ENCODE measurements at regions not wholly inside any gene's neighbourhood (a gene's known extent, or its start where the extent isn't known, plus 50 kb on each side); places are given as distances from the start of the nearest gene placed in this dataset.
"Not testable (repeated sequence)": the region's sequence is repeated elsewhere in the genome, so short reads cannot be mapped to it uniquely, and the experiment has no call there.

DNA sequence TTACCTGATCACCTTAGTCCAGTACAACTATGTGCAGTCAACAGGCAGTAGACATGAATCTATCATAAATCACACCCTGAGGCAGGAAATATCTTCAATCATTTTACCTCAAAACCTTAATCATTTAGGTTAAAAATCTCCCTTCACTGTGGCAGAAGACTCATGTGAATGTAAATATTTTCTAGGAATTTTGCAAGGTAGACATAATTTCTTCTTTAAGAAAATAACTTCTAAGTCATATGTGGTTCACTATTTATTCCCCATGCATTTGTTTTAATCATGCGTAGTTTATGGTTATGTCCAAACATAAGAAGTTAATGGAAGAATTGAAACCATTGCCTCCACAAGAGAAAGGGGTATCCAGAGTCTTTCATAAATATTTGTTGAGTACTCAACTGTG lies 97.0 kb downstream of the HMHB1 start:
- DNase-seq (ENCODE audit: low spot score): no peak

GRCh38 chr5:143913008-143913752 lies 101.2 kb downstream of the HMHB1 start:
- DNase-seq (ENCODE audit: low spot score): peak; percentile 75

GRCh38 chr5:143914756-143915155 lies 102.8 kb downstream of the HMHB1 start:
- no peak for DNase-seq (ENCODE audit: low spot score)

DNA sequence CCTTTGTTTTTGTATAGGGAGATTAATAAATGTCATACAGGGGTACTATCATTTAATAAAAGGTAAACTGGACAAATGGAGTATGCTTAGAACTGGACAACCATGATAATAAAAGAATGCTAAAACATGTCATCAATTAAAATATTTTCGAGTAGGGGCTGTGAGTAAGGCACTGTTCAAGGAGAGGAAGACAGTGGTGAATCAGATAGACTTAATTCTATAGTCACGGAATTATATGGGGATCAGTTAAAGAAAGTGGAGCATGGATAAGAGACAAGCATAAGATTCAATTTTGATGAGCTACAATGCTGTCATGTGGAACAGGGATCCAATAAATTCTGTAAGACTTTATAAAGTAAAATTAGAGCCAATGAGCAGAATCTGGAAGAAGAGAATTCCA lies 104.5 kb downstream of the HMHB1 start:
- DNase-seq (ENCODE audit: low spot score): no peak

- no peak for DNase-seq (ENCODE audit: low spot score)
Observed at GRCh38 chr5:143918961-143919360, 107.0 kb downstream of the HMHB1 start.

- DNase-seq (ENCODE audit: low spot score): no peak
Observed at GRCh38 chr5:143920772-143921171, 108.8 kb downstream of the HMHB1 start.

GRCh38 chr5:143921525-143922311 lies 109.8 kb downstream of the HMHB1 start:
- DNase-seq (ENCODE audit: low spot score): peak; percentile 81

GRCh38 chr5:143922718-143923117 lies 110.8 kb downstream of the HMHB1 start:
- peak; percentile 54 for DNase-seq (ENCODE audit: low spot score)

- no peak for DNase-seq (ENCODE audit: low spot score)
Observed at GRCh38 chr5:143923634-143924266, 111.8 kb downstream of the HMHB1 start.

- DNase-seq (ENCODE audit: low spot score): no peak
Observed at GRCh38 chr5:143924311-143924978, 112.5 kb downstream of the HMHB1 start.

GRCh38 chr5:143924979-143925325 lies 113.0 kb downstream of the HMHB1 start:
- DNase-seq (ENCODE audit: low spot score): not testable (repeated sequence)

- no peak for DNase-seq (ENCODE audit: low spot score)
Observed at GRCh38 chr5:143929486-143929885, 117.5 kb downstream of the HMHB1 start.

DNA sequence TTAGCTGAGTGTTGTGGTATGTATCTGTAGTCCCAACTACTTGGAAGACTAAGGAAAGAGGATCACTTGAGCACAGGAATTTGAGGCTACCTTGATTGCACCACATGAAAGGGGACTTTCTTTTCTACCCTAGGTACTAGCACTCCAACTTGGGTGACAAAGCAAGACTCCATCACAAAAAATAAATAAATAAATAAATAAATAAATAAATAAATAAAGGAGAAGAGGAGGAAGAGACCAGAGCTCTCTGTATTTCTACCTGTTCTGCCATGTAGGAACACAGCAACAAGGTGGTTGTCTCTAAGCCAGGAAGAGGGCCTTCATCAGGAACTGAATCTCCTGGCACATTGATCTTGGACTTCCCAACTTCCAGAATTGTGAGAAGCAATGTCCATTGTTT lies 118.6 kb downstream of the HMHB1 start:
- no peak for DNase-seq (ENCODE audit: low spot score)

GRCh38 chr5:143931476-143931875 lies 119.5 kb downstream of the HMHB1 start:
- no peak for DNase-seq (ENCODE audit: low spot score)

DNA sequence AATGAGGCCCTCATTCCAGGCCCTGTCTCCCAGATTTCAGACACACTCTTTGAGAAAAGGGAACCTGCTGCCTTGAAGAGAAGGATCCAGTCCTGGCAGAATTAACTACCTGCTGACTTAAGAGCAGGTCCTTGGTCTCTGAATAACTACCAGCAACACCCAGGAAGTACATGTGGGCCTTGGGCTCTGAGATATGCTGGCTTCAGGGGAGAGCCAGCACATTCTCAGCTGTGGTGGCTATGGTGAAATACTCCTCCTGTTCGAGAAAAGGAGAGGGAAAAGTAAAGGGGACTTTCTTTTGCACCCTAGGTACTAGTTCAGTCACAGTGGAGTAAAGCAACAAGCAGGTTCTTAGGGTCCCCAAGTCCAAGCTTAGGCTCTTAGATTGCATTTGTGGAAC lies 120.0 kb downstream of the HMHB1 start:
- no peak for DNase-seq (ENCODE audit: low spot score)

GRCh38 chr5:143932584-143932983 lies 120.6 kb downstream of the HMHB1 start:
- peak; percentile 17 for DNase-seq (ENCODE audit: low spot score)

DNA sequence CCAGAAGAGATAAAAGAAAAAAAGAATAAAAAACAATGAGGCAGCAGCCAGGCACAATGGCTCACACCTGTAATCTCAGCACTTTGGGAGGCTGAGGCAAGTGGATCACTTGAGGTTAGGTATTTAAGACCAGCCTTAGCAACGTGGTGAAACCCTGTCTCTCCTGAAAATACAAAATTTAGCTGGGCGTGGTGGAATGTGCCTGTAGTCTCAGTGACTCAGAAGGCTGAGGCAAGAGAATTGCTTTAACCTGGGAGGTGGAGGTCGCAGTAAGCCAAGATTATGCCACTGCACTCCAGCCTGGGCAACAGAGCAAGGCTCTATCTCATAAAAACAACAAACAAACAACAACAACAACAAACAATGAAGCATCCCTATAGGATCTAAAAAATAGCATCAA lies 121.5 kb downstream of the HMHB1 start:
- DNase-seq (ENCODE audit: low spot score): no peak

DNA sequence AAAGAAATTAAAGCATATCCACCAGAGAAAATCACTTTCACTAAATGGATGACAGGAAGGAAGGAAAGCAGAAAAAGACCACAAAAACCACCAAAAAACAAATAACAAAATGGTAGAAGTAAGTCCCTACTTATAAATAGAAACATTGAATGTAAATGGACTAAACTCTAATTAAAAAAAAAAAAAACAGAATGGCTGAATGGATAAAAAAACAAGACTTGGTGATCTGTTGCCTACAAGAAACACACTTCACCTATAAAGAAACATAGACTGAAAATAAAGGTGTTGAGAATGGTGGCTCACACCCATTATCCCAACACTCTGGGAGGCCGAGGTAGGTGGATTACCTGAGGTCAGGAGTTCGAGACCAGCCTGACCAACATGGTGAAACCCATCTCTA lies 122.9 kb downstream of the HMHB1 start:
- no peak for DNase-seq (ENCODE audit: low spot score)

- peak; percentile 64 for DNase-seq (ENCODE audit: low spot score)
Observed at GRCh38 chr5:143938230-143938629, 126.3 kb downstream of the HMHB1 start.

DNA sequence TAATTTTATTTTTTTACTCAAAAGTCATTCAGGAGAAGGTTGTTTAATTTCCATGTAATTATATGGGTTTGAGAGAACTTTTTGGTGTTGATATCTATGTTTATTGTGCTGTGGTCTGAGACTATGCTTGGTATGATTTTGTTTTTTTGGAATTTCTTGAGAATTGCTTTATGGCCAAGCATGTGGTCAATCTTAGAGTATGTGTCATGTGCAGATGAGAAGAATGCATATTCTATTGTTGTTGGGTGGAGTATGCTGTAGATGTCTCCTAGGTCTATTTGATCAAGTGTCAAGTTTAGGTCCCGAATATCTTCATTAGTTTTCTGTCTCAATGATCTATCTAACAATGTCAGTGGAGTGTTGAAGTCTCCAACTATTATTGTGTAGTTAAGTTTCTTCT lies 134.9 kb downstream of the HMHB1 start:
- DNase-seq (ENCODE audit: low spot score): no peak

- no peak for DNase-seq (ENCODE audit: low spot score)
Observed at GRCh38 chr5:143947313-143947712, 135.4 kb downstream of the HMHB1 start.

DNA sequence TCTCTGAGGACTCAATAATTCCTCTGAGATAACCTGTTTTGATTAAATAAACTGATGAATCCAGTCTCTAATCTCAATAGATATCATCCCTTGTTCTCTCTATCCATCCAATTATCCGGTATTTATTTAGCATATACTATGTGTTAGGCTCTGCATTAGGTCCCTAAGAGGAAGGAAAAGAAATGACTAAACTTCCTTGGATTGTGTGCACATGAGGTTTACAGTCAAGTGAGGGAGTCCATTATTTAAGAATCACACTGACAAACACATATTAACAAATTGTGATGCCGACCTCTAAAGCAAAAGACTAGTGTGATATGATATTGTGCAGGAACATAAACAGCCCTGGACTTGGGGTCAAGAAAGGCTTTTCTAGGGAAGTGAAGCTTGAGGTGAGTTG lies 140.8 kb downstream of the HMHB1 start:
- DNase-seq (ENCODE audit: low spot score): no peak

DNA sequence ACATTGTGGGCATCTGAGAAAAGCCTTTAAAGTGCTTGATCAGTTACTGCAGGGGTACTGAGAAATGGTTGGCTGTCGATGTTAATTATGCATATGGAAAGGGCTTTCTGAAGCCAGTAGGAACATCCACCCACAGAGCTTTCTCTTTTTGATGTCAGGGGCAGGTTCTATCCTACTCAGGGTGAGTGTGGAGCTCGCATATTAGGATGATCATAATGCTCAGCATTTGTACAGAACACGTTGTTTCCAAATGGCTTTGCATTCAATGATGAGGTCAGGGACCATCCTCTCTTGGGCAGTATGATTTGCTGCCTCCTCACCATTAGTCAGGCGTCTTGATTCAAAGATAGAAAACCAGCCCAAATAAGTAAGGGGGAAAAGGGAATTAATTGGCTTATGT lies 141.9 kb downstream of the HMHB1 start:
- no peak for DNase-seq (ENCODE audit: low spot score)

Data from AG08395 (cell line).